Posterior vena cava (tissue), 2 donors: ENCODE measurements at regions not wholly inside any gene's neighbourhood (a gene's known extent, or its start where the extent isn't known, plus 50 kb on each side); places are given as distances from the start of the nearest gene placed in this dataset.

Experiments used
- DNase-seq: peaks from one replicate; pipeline ENCODE4 v3.0.0-alpha.2; 2020; ENCODE audit warnings: low spot score
- intact Hi-C, 2 donors: fragments of 100-400 bp; cut with DNase I; formaldehyde crosslinking; loops; one replicate each; pipeline versions ENCODE4 v1.14.1 to v1.14.2; 2022 to 2023
- donor health status: DM: yes; HTN: yes; CAD: no.
- donor health status: DM: yes; HTN: yes; CAD: no.

GRCh38 chr1:164967300-164967699 is 389.2 kb downstream of the LMX1A start:
- intact Hi-C loops, result no loop called here
- DNase-seq, result no peak

- no peak for DNase-seq
- intact Hi-C loops, result no loop called here
Measured at GRCh38 chr1:164961715-164962114, 394.8 kb downstream of the LMX1A start.

- DNase-seq, result no peak
- intact Hi-C loops, result no loop called here
Measured at GRCh38 chr1:164958982-164959768, 397.3 kb downstream of the LMX1A start.

GRCh38 chr1:164953815-164954214 is 394.8 kb downstream of the PBX1 start:
- intact Hi-C loops, result no loop called here
- no peak for DNase-seq

- intact Hi-C loops, result no loop called here
- no peak for DNase-seq
Measured at GRCh38 chr1:164953098-164953497, 394.1 kb downstream of the PBX1 start.

- intact Hi-C loops, result no loop called here
Measured at GRCh38 chr1:164951508-164951907, 392.5 kb downstream of the PBX1 start.

GRCh38 chr1:164950541-164950986 is 391.6 kb downstream of the PBX1 start:
- intact Hi-C loops, result no loop called here
- DNase-seq, result no peak

More at GRCh38 chr1:164951508-164951907, 392.5 kb downstream of the PBX1 start:
- no peak for DNase-seq

- no peak for DNase-seq
Measured at GRCh38 chr1:164949771-164950471, 390.9 kb downstream of the PBX1 start.

GRCh38 chr1:164948101-164948500 is 389.1 kb downstream of the PBX1 start:
- DNase-seq, result no peak
- intact Hi-C loops, result no loop called here

More at GRCh38 chr1:164949771-164950471, 390.9 kb downstream of the PBX1 start:
- intact Hi-C loops, result no loop called here

- DNase-seq, result no peak
- intact Hi-C loops, result no loop called here
Measured at GRCh38 chr1:164937291-164937690, 378.3 kb downstream of the PBX1 start.

GRCh38 chr1:164932580-164932979 is 373.6 kb downstream of the PBX1 start:
- intact Hi-C loops, result no loop called here
- DNase-seq, result no peak

GRCh38 chr1:164930833-164931232 is 371.8 kb downstream of the PBX1 start:
- no peak for DNase-seq
- intact Hi-C loops, result no loop called here

GRCh38 chr1:164930241-164930640 is 371.3 kb downstream of the PBX1 start:
- intact Hi-C loops, result no loop called here
- DNase-seq, result no peak

- DNase-seq, result no peak
- intact Hi-C loops, result no loop called here
Measured at GRCh38 chr1:164928232-164928812, 369.3 kb downstream of the PBX1 start.

- DNase-seq, result no peak
- intact Hi-C loops, result no loop called here
Measured at GRCh38 chr1:164926107-164926506, 367.1 kb downstream of the PBX1 start.

GRCh38 chr1:164922585-164922984 is 363.6 kb downstream of the PBX1 start:
- no peak for DNase-seq
- intact Hi-C loops, result no loop called here

GRCh38 chr1:164921493-164921892 is 362.5 kb downstream of the PBX1 start:
- no peak for DNase-seq
- intact Hi-C loops, result no loop called here

GRCh38 chr1:164918140-164918539 is 359.2 kb downstream of the PBX1 start:
- DNase-seq, result no peak
- intact Hi-C loops, result no loop called here

GRCh38 chr1:164914208-164914607 is 355.2 kb downstream of the PBX1 start:
- intact Hi-C loops, result no loop called here
- no peak for DNase-seq

- intact Hi-C loops, result no loop called here
- DNase-seq, result no peak
Measured at GRCh38 chr1:164912290-164912689, 353.3 kb downstream of the PBX1 start.
